ENCODE measurements at regions not wholly inside any gene's neighbourhood (a gene's known extent, or its start where the extent isn't known, plus 50 kb on each side); places are given as distances from the start of the nearest gene placed in this dataset.

- H3K36me3 ChIP-seq = no peaks in the 10 kb centered on the region
- TF ChIP-seq, protein P1, sequence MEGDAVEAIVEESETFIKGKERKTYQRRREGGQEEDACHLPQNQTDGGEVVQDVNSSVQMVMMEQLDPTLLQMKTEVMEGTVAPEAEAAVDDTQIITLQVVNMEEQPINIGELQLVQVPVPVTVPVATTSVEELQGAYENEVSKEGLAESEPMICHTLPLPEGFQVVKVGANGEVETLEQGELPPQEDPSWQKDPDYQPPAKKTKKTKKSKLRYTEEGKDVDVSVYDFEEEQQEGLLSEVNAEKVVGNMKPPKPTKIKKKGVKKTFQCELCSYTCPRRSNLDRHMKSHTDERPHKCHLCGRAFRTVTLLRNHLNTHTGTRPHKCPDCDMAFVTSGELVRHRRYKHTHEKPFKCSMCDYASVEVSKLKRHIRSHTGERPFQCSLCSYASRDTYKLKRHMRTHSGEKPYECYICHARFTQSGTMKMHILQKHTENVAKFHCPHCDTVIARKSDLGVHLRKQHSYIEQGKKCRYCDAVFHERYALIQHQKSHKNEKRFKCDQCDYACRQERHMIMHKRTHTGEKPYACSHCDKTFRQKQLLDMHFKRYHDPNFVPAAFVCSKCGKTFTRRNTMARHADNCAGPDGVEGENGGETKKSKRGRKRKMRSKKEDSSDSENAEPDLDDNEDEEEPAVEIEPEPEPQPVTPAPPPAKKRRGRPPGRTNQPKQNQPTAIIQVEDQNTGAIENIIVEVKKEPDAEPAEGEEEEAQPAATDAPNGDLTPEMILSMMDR (IDR thresholded peaks at IDR 0.05) = no peak
- H3K4me3 ChIP-seq (ENCODE audit: low read depth in 1 of 2, low read length in 1 of 2) = no peak overlapping the region
- no peaks in the 10 kb centered on the region for H3K9me3 ChIP-seq
- H3K27ac ChIP-seq = no peak overlapping the region
- no peaks in the 10 kb centered on the region for H3K4me1 ChIP-seq (ENCODE audit: control insufficient read depth in 1 of 2, insufficient read depth in 1 of 2, low read depth in 1 of 2, low read length in 1 of 2)
- no peaks in the 10 kb centered on the region for H3K27me3 ChIP-seq
These were observed 229.8 kb downstream of the DRD1 start for GRCh38 chr5:175214152-175214551.

DNA sequence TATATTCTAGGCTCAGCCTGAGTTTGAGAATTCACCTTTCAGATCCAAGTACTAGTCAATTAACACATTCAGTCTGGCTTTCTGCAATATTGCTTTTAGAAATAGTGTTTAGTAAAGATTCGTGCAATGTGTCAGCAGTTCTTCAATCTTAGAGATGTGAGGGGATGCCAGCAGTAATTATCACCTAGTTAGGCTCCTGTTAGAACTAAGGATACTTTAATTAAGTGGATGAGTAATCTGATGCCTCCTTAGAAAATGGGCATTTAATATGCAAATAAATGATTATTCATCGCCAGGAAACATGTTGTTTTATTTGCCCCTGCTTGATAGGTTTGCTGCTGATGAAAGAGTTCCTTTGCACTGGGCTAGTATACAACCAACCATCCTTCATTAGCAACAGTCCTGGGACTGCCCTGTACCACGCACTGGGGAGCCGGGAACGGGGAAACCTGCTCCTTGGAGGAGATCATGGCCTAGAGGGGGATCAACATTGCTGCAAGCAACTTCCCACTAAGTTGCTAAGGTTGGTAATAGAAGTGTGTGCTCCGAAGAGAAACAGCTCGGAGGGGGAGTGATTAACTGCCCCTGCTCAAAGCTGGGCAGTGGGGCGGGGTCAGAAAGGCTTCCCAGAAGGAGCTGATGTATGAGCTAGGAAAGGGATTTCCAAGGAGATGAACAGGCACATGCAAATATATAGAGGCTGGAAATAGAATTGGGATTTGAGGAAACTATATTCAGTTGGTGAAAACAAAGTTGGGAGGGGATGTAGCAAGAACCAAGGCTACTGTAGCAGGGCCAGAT, 231.8 kb downstream of the DRD1 start:
- Histone ChIP-seq H3K27ac (no peak overlapping the region), H3K4me3 (ENCODE audit: low read depth in 1 of 2, low read length in 1 of 2) (no peak overlapping the region), H3K9me3 (no peaks in the 10 kb centered on the region)

DNA sequence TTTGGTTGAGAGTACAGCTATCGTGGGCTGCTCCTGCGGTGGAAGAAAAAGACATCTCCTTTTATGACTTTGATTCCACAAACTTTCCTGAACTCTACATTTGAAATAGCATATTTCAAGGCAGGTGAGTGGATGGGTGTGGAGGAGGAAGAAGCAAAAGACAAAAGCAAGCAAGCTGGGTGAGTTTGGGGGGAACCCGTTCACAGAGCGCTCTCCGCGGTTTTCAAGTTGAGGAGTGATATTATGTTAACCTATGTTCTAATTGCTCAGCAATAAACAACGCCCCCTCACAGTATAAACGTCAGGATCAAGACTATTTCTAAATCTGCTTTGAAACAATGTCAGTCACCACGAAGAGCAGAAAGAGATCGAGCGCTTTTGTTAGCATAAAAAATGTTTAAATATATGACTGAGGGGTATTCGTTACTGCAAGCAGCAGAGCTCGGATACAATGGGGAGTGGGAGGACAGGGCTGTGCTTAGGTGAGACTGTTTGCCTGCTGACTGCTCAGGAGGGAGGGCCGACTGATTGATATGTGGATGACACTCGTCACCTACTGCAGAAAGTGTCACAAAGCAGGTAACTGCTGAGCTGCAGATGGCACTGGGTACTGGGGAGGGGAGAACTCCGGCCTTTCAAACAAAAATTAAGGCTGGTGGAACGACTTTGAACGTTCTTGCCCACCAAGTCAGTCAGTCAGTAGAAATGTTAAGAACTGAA, 236.5 kb downstream of the DRD1 start:
- TF ChIP-seq, protein P1 (IDR thresholded peaks at IDR 0.05) = no peak
- H3K27ac ChIP-seq = no peak overlapping the region
- no peak overlapping the region for H3K4me3 ChIP-seq (ENCODE audit: low read depth in 1 of 2, low read length in 1 of 2)
- H3K9me3 ChIP-seq = no peaks in the 10 kb centered on the region
- no peaks in the 10 kb centered on the region for H3K4me1 ChIP-seq (ENCODE audit: control insufficient read depth in 1 of 2, insufficient read depth in 1 of 2, low read depth in 1 of 2, low read length in 1 of 2)
- no peaks in the 10 kb centered on the region for H3K36me3 ChIP-seq
- no peaks in the 10 kb centered on the region for H3K27me3 ChIP-seq

More for the DNA sequence above, 231.8 kb downstream of the DRD1 start:
- Histone ChIP-seq H3K4me1 (ENCODE audit: control insufficient read depth in 1 of 2, insufficient read depth in 1 of 2, low read depth in 1 of 2, low read length in 1 of 2) (no peaks in the 10 kb centered on the region), H3K27me3 (no peaks in the 10 kb centered on the region), H3K36me3 (no peaks in the 10 kb centered on the region)
- TF ChIP-seq, protein P1 (IDR thresholded peaks at IDR 0.05) = no peak

- TF ChIP-seq, protein P1 (IDR thresholded peaks at IDR 0.05) = no peak
- no peaks in the 10 kb centered on the region for H3K36me3 ChIP-seq
These were observed 237.3 kb downstream of the DRD1 start for GRCh38 chr5:175206669-175207068.

GRCh38 chr5:175202463-175203068, 241.4 kb downstream of the DRD1 start:
- H3K36me3 ChIP-seq = no peaks in the 10 kb centered on the region
- TF ChIP-seq, protein P1 (IDR thresholded peaks at IDR 0.05) = no peak
- H3K4me1 ChIP-seq (ENCODE audit: control insufficient read depth in 1 of 2, insufficient read depth in 1 of 2, low read depth in 1 of 2, low read length in 1 of 2) = no peaks in the 10 kb centered on the region
- H3K9me3 ChIP-seq = no peaks in the 10 kb centered on the region
- no peaks in the 10 kb centered on the region for H3K27me3 ChIP-seq
- H3K4me3 ChIP-seq (ENCODE audit: low read depth in 1 of 2, low read length in 1 of 2) = no peak overlapping the region
- H3K27ac ChIP-seq = no peak overlapping the region

More at GRCh38 chr5:175206669-175207068, 237.3 kb downstream of the DRD1 start:
- Histone ChIP-seq H3K4me3 (ENCODE audit: low read depth in 1 of 2, low read length in 1 of 2) (no peak overlapping the region), H3K9me3 (no peaks in the 10 kb centered on the region), H3K4me1 (ENCODE audit: control insufficient read depth in 1 of 2, insufficient read depth in 1 of 2, low read depth in 1 of 2, low read length in 1 of 2) (no peaks in the 10 kb centered on the region), H3K27me3 (no peaks in the 10 kb centered on the region), H3K27ac (no peak overlapping the region)
